GM12891 (cell line): ENCODE measurements at regions not wholly inside any gene's neighbourhood (a gene's known extent, or its start where the extent isn't known, plus 50 kb on each side); places are given as distances from the start of the nearest gene placed in this dataset.

Experiments
- DNase-seq: peaks from one replicate; pipeline ENCODE4 v3.0.0; 2011; ENCODE audit warnings: low spot score; ENCODE audit not compliant: insufficient read length
- FAIRE-seq: peaks from 2 replicates; lab custom pipeline; 2011; peaks lifted over from hg19 to GRCh38; lab: Jason Lieb, UNC
- PAX5 ChIP-seq: IDR thresholded peaks from 2 replicates; pipeline ENCODE4 v1.6.1; 2011; ENCODE audit warnings: low read length, moderate library complexity, mild to moderate bottlenecking; ENCODE audit not compliant: insufficient read depth, severe bottlenecking
- POLR2A ChIP-seq: IDR thresholded peaks from 2 replicates; pipeline ENCODE4 v1.6.1; 2011; ENCODE audit warnings: low read depth, low read length, control low read depth
- POLR2AphosphoS5 ChIP-seq: IDR thresholded peaks from 2 replicates; pipeline ENCODE4 v1.6.1; 2011; ENCODE audit warnings: low read depth, low read length, control low read depth
- POU2F2 ChIP-seq: IDR thresholded peaks from 2 replicates; pipeline ENCODE4 v1.6.1; 2011; ENCODE audit warnings: low read depth, mild to moderate bottlenecking, control low read depth, low read length, moderate library complexity
- SPI1 ChIP-seq: IDR thresholded peaks from 2 replicates; pipeline ENCODE4 v1.6.1; 2011; ENCODE audit warnings: low read depth, low read length, control low read depth
- TAF1 ChIP-seq: IDR thresholded peaks from 2 replicates; pipeline ENCODE4 v1.6.1; 2011; ENCODE audit warnings: low read depth, low read length, control low read depth

GRCh38 chr4:33628296-33628695 lies 2616.0 kb downstream of the ARAP2 start:
- TF ChIP-seq SPI1 (no peak), POLR2AphosphoS5 (no peak), TAF1 (no peak), POU2F2 (no peak), PAX5 (no peak), POLR2A (no peak)
- no peak for FAIRE-seq
- DNase-seq: no peak

- TF ChIP-seq POU2F2: no peak
- no peak for TF ChIP-seq SPI1
- TF ChIP-seq POLR2A: no peak
- no peak for TF ChIP-seq PAX5
- no peak for TF ChIP-seq TAF1
- TF ChIP-seq POLR2AphosphoS5: no peak
- DNase-seq (no peak), FAIRE-seq (no peak)
These were observed 2595.3 kb downstream of the ARAP2 start for GRCh38 chr4:33649015-33649414.

DNA sequence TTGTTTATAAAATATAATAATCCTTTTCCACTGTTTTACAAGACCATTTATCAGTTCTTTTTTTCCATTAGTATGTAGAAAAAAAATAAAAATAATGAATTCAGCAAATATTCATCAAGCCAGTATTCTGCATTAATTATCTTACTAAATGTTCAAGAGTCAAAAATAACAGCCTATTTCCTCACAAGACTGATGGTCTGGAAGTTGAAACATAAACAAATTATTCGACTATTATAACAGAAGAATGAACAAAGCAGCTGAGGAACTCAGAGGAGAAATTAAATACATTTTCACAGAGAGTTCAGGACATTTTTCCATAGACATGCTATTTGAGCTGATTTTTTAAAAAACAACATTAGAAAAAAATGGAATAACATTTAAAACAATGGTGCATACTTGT lies 2594.8 kb downstream of the ARAP2 start:
- no peak for DNase-seq
- TF ChIP-seq POU2F2 (no peak), SPI1 (no peak), POLR2A (no peak), POLR2AphosphoS5 (no peak), TAF1 (no peak), PAX5 (no peak)
- no peak for FAIRE-seq

- no peak for FAIRE-seq
- DNase-seq: no peak
- TF ChIP-seq POLR2AphosphoS5: no peak
- TF ChIP-seq TAF1: no peak
- no peak for TF ChIP-seq POLR2A
- TF ChIP-seq PAX5: no peak
- no peak for TF ChIP-seq POU2F2
- no peak for TF ChIP-seq SPI1
These were observed 2594.3 kb downstream of the ARAP2 start for GRCh38 chr4:33650036-33650435.

DNA sequence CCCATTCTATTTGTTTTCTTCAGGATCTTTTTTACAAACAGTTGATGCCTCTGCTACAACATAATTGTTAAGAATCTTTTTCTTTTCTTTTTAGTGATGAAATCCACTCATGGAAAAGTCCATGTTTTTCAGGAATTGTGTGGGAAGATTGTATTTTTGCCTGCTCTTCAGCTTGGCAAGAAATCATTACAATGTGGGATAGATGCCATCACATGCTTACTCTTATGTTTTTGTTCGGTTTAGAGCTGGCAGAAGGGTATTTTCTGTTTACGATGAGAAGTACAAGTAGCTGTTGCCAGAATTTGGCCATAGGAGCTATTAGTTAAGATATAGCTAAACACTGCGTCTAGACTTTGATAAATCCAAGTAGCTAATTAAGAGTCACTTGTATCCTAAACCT lies 2585.3 kb downstream of the ARAP2 start:
- FAIRE-seq: no peak
- DNase-seq: no peak
- TF ChIP-seq POLR2AphosphoS5 (no peak), POU2F2 (no peak), POLR2A (no peak), SPI1 (no peak), TAF1 (no peak), PAX5 (no peak)

DNA sequence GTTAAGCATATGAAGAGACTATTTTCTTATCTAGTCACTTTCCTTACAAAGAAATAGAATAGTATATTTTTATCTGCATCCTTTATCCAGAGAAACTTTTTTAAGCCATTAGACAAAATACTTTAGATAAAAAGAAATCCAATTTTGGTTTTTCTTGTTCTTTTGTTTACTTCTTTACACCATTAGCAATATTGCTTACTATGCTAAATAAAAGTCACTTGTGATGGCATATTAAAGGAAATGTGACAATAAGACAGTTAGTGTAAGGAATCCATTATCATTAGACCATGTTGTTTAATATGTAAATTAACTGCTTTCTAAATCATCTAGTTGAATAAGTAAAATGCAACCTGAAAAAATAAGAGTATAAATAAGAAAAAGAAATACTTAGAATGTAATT lies 2582.7 kb downstream of the ARAP2 start:
- FAIRE-seq: no peak
- TF ChIP-seq TAF1 (no peak), POLR2AphosphoS5 (no peak), POU2F2 (no peak), PAX5 (no peak), SPI1 (no peak), POLR2A (no peak)
- DNase-seq: no peak

- no peak for FAIRE-seq
- no peak for DNase-seq
- TF ChIP-seq POLR2A (no peak), SPI1 (no peak), POLR2AphosphoS5 (no peak), TAF1 (no peak), PAX5 (no peak), POU2F2 (no peak)
These were observed 2558.4 kb downstream of the ARAP2 start for GRCh38 chr4:33685939-33686338.

DNA sequence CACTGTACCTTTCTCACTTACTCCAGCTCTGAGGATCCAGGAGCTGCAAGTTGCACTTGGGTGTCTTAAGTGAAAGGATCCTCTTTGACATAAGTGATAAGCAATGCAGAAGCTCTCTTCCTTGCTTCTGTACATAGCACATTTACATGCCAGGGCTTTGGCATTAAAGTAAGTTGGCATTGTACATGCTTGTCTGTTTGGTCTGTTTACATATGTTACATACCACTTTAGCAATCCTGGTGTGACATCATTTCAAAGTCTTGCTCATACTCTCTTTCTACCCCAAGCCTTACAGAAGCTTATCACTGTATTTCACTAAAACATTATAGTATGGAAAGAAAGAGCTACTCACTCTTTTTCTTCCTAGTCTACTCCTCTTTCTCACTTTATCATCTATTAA lies 2548.3 kb downstream of the ARAP2 start:
- DNase-seq (no peak), FAIRE-seq (no peak)
- no peak for TF ChIP-seq POLR2AphosphoS5
- no peak for TF ChIP-seq SPI1
- TF ChIP-seq POLR2A: no peak
- TF ChIP-seq PAX5: no peak
- TF ChIP-seq POU2F2: no peak
- TF ChIP-seq TAF1: no peak

- FAIRE-seq (no peak), DNase-seq (no peak)
- TF ChIP-seq POU2F2: no peak
- TF ChIP-seq SPI1: no peak
- TF ChIP-seq POLR2A: no peak
- no peak for TF ChIP-seq POLR2AphosphoS5
- TF ChIP-seq PAX5: no peak
- no peak for TF ChIP-seq TAF1
These were observed 2547.7 kb downstream of the ARAP2 start for GRCh38 chr4:33696586-33696985.

DNA sequence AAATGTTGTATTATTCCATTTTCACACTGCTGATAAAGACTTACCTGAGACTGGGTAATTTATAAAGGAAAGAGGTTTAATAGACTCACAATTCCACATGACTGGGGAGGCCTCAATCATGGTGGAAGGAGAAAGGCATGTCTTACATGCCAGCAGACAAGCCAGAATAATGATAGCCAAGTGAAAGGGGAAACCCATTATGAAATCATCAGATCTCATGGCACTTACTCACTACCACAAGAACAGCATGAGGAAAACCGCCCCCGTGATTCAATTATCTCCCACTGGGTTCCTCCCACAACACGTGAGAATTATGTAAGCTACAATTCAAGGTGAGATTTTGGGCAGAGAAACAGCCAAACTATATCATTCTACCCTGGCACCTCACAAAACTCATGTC lies 2535.1 kb downstream of the ARAP2 start:
- DNase-seq (no peak), FAIRE-seq (no peak)
- TF ChIP-seq TAF1 (no peak), POLR2AphosphoS5 (no peak)
